ENCODE measurements at regions not wholly inside any gene's neighbourhood (a gene's known extent, or its start where the extent isn't known, plus 50 kb on each side); places are given as distances from the start of the nearest gene placed in this dataset.

DNA sequence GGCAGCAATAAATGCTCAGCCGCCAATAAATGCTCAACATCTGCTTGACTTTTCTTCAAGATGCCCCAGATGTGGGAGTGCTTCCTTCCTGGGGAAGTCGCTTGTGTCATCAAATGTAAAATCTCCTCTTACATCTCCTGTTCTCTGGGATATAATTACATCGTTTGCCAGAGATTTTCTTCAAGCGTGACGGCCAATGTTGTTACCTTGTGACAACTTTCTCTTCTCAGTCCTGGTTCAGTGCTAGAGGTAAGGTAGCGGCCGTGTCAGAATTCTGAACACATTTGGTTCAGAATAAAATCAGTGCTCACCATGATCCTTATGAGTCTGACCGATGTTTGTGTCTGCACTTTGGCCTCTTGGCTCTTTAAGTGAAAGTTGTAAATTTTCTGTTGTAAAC is 102.5 kb downstream of the ASMT start (continued):
- TF ChIP-seq OSR2 (tag by site-specific recombination; IDR thresholded peaks at IDR 0.05), result no peak
- no peak for TF ChIP-seq ZNF677 (tag by site-specific recombination; IDR thresholded peaks at IDR 0.05)
- TF ChIP-seq ZNF433 (tag by site-specific recombination; IDR thresholded peaks at IDR 0.05; ENCODE audit: low read depth), result no peak
- TF ChIP-seq KLF10 (tag by site-specific recombination; IDR thresholded peaks at IDR 0.05), result no peak
- TF ChIP-seq, protein P1, sequence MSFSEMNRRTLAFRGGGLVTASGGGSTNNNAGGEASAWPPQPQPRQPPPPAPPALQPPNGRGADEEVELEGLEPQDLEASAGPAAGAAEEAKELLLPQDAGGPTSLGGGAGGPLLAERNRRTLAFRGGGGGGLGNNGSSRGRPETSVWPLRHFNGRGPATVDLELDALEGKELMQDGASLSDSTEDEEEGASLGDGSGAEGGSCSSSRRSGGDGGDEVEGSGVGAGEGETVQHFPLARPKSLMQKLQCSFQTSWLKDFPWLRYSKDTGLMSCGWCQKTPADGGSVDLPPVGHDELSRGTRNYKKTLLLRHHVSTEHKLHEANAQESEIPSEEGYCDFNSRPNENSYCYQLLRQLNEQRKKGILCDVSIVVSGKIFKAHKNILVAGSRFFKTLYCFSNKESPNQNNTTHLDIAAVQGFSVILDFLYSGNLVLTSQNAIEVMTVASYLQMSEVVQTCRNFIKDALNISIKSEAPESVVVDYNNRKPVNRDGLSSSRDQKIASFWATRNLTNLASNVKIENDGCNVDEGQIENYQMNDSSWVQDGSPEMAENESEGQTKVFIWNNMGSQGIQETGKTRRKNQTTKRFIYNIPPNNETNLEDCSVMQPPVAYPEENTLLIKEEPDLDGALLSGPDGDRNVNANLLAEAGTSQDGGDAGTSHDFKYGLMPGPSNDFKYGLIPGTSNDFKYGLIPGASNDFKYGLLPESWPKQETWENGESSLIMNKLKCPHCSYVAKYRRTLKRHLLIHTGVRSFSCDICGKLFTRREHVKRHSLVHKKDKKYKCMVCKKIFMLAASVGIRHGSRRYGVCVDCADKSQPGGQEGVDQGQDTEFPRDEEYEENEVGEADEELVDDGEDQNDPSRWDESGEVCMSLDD (tag by site-specific recombination; IDR thresholded peaks at IDR 0.05), result no peak
- no peak for TF ChIP-seq ZNF341 (tag by site-specific recombination; IDR thresholded peaks at IDR 0.05; ENCODE audit: low read depth)
- TF ChIP-seq, protein P2, sequence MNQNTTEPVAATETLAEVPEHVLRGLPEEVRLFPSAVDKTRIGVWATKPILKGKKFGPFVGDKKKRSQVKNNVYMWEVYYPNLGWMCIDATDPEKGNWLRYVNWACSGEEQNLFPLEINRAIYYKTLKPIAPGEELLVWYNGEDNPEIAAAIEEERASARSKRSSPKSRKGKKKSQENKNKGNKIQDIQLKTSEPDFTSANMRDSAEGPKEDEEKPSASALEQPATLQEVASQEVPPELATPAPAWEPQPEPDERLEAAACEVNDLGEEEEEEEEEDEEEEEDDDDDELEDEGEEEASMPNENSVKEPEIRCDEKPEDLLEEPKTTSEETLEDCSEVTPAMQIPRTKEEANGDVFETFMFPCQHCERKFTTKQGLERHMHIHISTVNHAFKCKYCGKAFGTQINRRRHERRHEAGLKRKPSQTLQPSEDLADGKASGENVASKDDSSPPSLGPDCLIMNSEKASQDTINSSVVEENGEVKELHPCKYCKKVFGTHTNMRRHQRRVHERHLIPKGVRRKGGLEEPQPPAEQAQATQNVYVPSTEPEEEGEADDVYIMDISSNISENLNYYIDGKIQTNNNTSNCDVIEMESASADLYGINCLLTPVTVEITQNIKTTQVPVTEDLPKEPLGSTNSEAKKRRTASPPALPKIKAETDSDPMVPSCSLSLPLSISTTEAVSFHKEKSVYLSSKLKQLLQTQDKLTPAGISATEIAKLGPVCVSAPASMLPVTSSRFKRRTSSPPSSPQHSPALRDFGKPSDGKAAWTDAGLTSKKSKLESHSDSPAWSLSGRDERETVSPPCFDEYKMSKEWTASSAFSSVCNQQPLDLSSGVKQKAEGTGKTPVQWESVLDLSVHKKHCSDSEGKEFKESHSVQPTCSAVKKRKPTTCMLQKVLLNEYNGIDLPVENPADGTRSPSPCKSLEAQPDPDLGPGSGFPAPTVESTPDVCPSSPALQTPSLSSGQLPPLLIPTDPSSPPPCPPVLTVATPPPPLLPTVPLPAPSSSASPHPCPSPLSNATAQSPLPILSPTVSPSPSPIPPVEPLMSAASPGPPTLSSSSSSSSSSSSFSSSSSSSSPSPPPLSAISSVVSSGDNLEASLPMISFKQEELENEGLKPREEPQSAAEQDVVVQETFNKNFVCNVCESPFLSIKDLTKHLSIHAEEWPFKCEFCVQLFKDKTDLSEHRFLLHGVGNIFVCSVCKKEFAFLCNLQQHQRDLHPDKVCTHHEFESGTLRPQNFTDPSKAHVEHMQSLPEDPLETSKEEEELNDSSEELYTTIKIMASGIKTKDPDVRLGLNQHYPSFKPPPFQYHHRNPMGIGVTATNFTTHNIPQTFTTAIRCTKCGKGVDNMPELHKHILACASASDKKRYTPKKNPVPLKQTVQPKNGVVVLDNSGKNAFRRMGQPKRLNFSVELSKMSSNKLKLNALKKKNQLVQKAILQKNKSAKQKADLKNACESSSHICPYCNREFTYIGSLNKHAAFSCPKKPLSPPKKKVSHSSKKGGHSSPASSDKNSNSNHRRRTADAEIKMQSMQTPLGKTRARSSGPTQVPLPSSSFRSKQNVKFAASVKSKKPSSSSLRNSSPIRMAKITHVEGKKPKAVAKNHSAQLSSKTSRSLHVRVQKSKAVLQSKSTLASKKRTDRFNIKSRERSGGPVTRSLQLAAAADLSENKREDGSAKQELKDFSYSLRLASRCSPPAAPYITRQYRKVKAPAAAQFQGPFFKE (tag by site-specific recombination; IDR thresholded peaks at IDR 0.05; ENCODE audit: borderline replicate concordance), result no peak

DNA sequence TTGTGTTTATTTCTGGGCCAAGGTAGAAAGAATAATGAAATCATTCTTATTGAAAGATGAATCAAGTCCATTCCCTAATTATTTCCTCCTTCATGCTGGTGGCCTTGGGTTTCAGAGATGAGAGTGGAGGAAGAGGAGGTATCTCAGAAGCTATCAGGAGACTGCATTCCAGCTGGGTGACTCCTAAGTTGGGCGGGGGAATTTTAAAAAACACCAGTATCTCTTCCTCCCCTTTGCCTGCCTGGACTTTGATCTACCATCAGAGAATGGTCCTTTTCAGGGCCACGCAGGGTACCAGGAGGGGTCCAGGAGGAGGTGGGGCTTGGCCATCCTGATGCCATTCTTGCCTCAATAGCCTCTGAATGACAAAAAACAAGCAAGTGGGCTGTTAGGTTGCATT is 104.4 kb downstream of the ASMT start:
- Histone ChIP-seq H3K4me1 (ENCODE audit: control insufficient read depth, insufficient read depth, low read length) (no peaks in the 10 kb centered on the region), H3K27ac (ENCODE audit: extremely low read depth, low read depth, low read length) (no peak overlapping the region), H3K36me3 (ENCODE audit: control insufficient read depth in 2 of 2, insufficient read depth in 1 of 2, low read length in 2 of 2) (no peaks in the 10 kb centered on the region), H3K4me3 (ENCODE audit: low read depth, low read length) (no peak overlapping the region), H3K9me3 (ENCODE audit: control insufficient read depth, insufficient read depth, low read depth, low read length) (no peaks in the 10 kb centered on the region)
- POLR2A ChIA-PET, result no interaction called here
- TF ChIP-seq, protein P3, sequence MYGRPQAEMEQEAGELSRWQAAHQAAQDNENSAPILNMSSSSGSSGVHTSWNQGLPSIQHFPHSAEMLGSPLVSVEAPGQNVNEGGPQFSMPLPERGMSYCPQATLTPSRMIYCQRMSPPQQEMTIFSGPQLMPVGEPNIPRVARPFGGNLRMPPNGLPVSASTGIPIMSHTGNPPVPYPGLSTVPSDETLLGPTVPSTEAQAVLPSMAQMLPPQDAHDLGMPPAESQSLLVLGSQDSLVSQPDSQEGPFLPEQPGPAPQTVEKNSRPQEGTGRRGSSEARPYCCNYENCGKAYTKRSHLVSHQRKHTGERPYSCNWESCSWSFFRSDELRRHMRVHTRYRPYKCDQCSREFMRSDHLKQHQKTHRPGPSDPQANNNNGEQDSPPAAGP (tag by site-specific recombination; IDR thresholded peaks at IDR 0.05), result no peak
- no peak for TF ChIP-seq ZNF664 (tag by site-specific recombination; IDR thresholded peaks at IDR 0.05)
- TF ChIP-seq ZNF677 (tag by site-specific recombination; IDR thresholded peaks at IDR 0.05), result no peak
- no peak for TF ChIP-seq ZNF221 (tag by site-specific recombination; IDR thresholded peaks at IDR 0.05; ENCODE audit: borderline replicate concordance)
- CTCF ChIA-PET, result no interaction called here

DNA sequence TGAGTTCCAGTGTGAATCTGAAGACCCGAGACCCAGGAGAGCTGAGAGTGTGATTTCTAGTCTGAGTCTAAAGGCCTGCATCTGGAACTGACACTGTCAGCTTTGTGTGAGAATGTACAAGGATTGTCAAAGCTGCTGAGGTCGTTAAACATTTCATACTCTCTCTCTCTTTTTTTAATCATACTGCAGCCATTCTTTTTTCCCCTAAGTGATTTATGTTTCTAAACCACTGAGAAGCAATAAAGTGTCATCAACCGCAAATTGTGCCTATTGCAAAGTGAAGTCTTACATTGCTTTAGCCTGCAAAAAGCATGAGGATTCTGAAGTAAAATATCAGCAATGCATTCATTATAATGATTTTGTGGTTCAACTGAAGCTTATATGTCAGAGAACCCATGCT is 106.0 kb downstream of the ASMT start:
- no peaks in the 10 kb centered on the region for H3K4me1 ChIP-seq (ENCODE audit: control insufficient read depth, insufficient read depth, low read length)
- H3K36me3 ChIP-seq (ENCODE audit: control insufficient read depth in 2 of 2, insufficient read depth in 1 of 2, low read length in 2 of 2), result no peaks in the 10 kb centered on the region
- no peak overlapping the region for H3K4me3 ChIP-seq (ENCODE audit: low read depth, low read length)
- H3K9me3 ChIP-seq (ENCODE audit: control insufficient read depth, insufficient read depth, low read depth, low read length), result no peaks in the 10 kb centered on the region
- ChIA-PET CTCF (no interaction called here), POLR2A (no interaction called here)
- H3K27ac ChIP-seq (ENCODE audit: extremely low read depth, low read depth, low read length), result no peak overlapping the region
- TF ChIP-seq ZNF175 (tag by site-specific recombination; IDR thresholded peaks at IDR 0.05) (no peak), ZNF707 (tag by site-specific recombination; IDR thresholded peaks at IDR 0.05) (no peak), ZNF777 (tag by site-specific recombination; IDR thresholded peaks at IDR 0.05; ENCODE audit: borderline replicate concordance) (no peak), ZNF701 (tag by site-specific recombination; IDR thresholded peaks at IDR 0.05) (no peak), ZNF140 (tag by site-specific recombination; IDR thresholded peaks at IDR 0.05) (no peak), ZNF138 (tag by site-specific recombination; IDR thresholded peaks at IDR 0.05; ENCODE audit: borderline replicate concordance) (no peak), ZNF221 (tag by site-specific recombination; IDR thresholded peaks at IDR 0.05; ENCODE audit: borderline replicate concordance) (no peak), KLF8 (tag by site-specific recombination; IDR thresholded peaks at IDR 0.05) (no peak), GLIS1 (tag by site-specific recombination; IDR thresholded peaks at IDR 0.05) (no peak), MYNN (tag by site-specific recombination; IDR thresholded peaks at IDR 0.05; ENCODE audit: borderline replicate concordance) (no peak), ZNF558 (tag by site-specific recombination; IDR thresholded peaks at IDR 0.05) (no peak)
- TF ChIP-seq, protein P4, sequence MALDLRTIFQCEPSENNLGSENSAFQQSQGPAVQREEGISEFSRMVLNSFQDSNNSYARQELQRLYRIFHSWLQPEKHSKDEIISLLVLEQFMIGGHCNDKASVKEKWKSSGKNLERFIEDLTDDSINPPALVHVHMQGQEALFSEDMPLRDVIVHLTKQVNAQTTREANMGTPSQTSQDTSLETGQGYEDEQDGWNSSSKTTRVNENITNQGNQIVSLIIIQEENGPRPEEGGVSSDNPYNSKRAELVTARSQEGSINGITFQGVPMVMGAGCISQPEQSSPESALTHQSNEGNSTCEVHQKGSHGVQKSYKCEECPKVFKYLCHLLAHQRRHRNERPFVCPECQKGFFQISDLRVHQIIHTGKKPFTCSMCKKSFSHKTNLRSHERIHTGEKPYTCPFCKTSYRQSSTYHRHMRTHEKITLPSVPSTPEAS (tag by site-specific recombination; IDR thresholded peaks at IDR 0.05), result no peak
